Smooth muscle cell (in vitro differentiated cells): ENCODE measurements at regions not wholly inside any gene's neighbourhood (a gene's known extent, or its start where the extent isn't known, plus 50 kb on each side); places are given as distances from the start of the nearest gene placed in this dataset.

Source experiments
- DNase-seq: peaks from one replicate; lab custom pipeline; 2025; ENCODE audit not compliant: unreplicated experiment; lab: John Stamatoyannopoulos, UW
- H2AFZ ChIP-seq: fragments of 200-600 bp; sonication (generic); 2 replicates; pipeline ENCODE4 v1.6.0; 2016; ENCODE audit warnings: antibody characterized with exemption, low read depth, mild to moderate bottlenecking
- H3F3A ChIP-seq: fragments of 200-600 bp; sonication (generic); 2 replicates; pipeline ENCODE4 v1.6.0; 2017; ENCODE audit warnings: antibody characterized with exemption, low read depth
- H3K27ac ChIP-seq: fragments of 200-600 bp; sonication (generic); 2 replicates; pipeline ENCODE4 v1.5.1; 2016; ENCODE audit warnings: low read depth, mild to moderate bottlenecking
- H3K27me3 ChIP-seq: fragments of 200-600 bp; sonication (generic); 2 replicates; pipeline ENCODE4 v1.6.1; 2016; ENCODE audit warnings: low read depth, mild to moderate bottlenecking
- H3K36me3 ChIP-seq: fragments of 200-600 bp; sonication (generic); 2 replicates; pipeline ENCODE4 v1.5.1; 2016; ENCODE audit warnings: low read depth
- H3K4me1 ChIP-seq: fragments of 200-600 bp; sonication (generic); 2 replicates; pipeline ENCODE4 v1.5.1; 2016; ENCODE audit warnings: low read depth
- H3K4me2 ChIP-seq: fragments of 200-600 bp; sonication (generic); 2 replicates; pipeline ENCODE4 v1.6.0; 2016; ENCODE audit warnings: mild to moderate bottlenecking
- H3K4me3 ChIP-seq: fragments of 200-600 bp; sonication (generic); 2 replicates; pipeline ENCODE4 v1.5.1; 2016; ENCODE audit warnings: mild to moderate bottlenecking
- H3K79me2 ChIP-seq: fragments of 200-600 bp; sonication (generic); 2 replicates; pipeline ENCODE4 v1.6.0; 2016; ENCODE audit warnings: low read depth, mild to moderate bottlenecking
- H3K9ac ChIP-seq: fragments of 200-600 bp; sonication (generic); 2 replicates; pipeline ENCODE4 v1.6.0; 2016; ENCODE audit warnings: low read depth
- H3K9me3 ChIP-seq: fragments of 200-600 bp; sonication (generic); replicated peaks from 2 replicates; pipeline ENCODE4 v1.5.1; 2016; ENCODE audit warnings: low read depth
- H4K20me1 ChIP-seq: fragments of 200-600 bp; sonication (generic); 2 replicates; pipeline ENCODE4 v1.6.0; 2016; ENCODE audit warnings: low read depth
- WGBS: methylation state at CpG from one replicate; pipeline ENCODE4 v1.1.7; 2016; ENCODE audit warnings: low lambda C conversion rate; 5-methylcytosine and 5-hydroxymethylcytosine counted together
- TF ChIP-seq, protein P1 (sequence below): fragments of 200-600 bp; sonication (generic); IDR thresholded peaks from 2 replicates; pipeline ENCODE4 v1.5.1; 2017; ENCODE audit warnings: borderline replicate concordance, mild to moderate bottlenecking, antibody characterized with exemption; ENCODE audit not compliant: insufficient read depth, poor library complexity, severe bottlenecking

DNA sequence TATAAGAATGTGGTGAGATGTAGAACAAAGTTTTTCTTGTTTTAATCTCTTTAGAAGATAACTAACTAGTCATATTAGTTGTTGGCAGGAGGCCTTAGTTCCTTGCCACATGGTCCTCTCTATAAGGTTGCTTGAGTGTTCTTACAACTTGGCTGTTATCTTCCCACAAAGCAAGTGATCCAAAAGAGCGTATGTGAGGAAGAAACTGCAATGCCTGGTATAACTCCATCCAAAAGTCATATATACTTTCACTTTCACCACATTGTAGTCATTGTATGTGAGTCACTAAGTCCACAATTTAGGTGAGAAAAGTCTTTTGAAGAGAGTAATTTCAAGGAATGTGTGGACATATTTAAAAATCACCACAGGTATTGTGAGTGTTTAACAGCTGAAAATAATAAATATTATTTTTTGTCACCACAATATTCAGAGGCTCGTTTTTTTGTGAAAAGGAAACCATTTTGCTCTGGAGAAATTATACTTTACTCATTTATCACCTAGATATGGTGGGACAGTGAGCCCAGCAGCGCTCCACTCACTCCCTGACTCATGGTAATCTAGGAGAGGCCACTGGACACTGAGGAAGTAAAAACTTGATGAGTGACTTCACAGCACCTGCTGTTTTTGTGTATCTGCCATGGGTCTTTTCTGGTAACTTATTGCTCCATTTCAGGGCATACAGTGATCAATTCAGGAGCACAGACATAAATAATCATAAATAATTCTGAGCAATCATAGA is 369.4 kb upstream of the NDST3 start:
- Histone ChIP-seq H3K36me3 (no peaks in the 10 kb centered on the region), H4K20me1 (no peaks in the 10 kb centered on the region), H3K27ac (no peak overlapping the region), H2AFZ (no peak overlapping the region), H3K27me3 (no peaks in the 10 kb centered on the region), H3K4me2 (no peak overlapping the region), H3K79me2 (no peaks in the 10 kb centered on the region), H3K9me3 (no peaks in the 10 kb centered on the region), H3K4me3 (no peak overlapping the region), H3F3A (no peaks in the 10 kb centered on the region), H3K9ac (no peak overlapping the region), H3K4me1 (no peaks in the 10 kb centered on the region)
- 77% methylated on average over 3 of the region's 3 CpGs for WGBS
- TF ChIP-seq, protein P1, sequence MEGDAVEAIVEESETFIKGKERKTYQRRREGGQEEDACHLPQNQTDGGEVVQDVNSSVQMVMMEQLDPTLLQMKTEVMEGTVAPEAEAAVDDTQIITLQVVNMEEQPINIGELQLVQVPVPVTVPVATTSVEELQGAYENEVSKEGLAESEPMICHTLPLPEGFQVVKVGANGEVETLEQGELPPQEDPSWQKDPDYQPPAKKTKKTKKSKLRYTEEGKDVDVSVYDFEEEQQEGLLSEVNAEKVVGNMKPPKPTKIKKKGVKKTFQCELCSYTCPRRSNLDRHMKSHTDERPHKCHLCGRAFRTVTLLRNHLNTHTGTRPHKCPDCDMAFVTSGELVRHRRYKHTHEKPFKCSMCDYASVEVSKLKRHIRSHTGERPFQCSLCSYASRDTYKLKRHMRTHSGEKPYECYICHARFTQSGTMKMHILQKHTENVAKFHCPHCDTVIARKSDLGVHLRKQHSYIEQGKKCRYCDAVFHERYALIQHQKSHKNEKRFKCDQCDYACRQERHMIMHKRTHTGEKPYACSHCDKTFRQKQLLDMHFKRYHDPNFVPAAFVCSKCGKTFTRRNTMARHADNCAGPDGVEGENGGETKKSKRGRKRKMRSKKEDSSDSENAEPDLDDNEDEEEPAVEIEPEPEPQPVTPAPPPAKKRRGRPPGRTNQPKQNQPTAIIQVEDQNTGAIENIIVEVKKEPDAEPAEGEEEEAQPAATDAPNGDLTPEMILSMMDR = no peak
- DNase-seq = no peak

DNA sequence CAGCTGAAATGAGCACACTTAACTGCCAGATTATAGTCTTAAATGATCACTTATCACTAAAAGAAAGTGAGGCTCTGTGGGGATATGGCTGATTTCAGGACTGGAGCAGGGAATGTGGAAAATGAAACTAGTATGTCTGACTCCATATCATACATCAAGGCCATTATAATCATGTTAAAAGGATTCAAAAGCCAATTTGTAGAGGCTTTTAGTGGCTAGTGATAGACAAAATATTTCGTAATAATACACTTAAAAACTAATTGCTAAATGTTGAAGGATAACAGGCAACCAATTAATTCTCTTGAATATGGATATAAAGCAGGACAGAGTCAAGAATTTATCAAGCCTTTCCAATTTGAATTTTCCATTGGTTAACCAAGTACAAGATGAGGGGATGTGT is 358.1 kb upstream of the NDST3 start:
- H3K4me3 ChIP-seq = no peak overlapping the region
- no peaks in the 10 kb centered on the region for H3K9me3 ChIP-seq
- H3K9ac ChIP-seq = no peak overlapping the region
- no peaks in the 10 kb centered on the region for H3F3A ChIP-seq
- no peak overlapping the region for H3K27ac ChIP-seq
- H2AFZ ChIP-seq = peak overlapping the region; percentile 57
- no peaks in the 10 kb centered on the region for H4K20me1 ChIP-seq
- H3K27me3 ChIP-seq = no peaks in the 10 kb centered on the region
- H3K4me1 ChIP-seq = no peaks in the 10 kb centered on the region
- H3K79me2 ChIP-seq = no peaks in the 10 kb centered on the region
- TF ChIP-seq, protein P1 = no peak
- no peak for DNase-seq
- H3K36me3 ChIP-seq = no peaks in the 10 kb centered on the region
- 42% methylated on average over 1 of the region's 1 CpG for WGBS
- H3K4me2 ChIP-seq = no peak overlapping the region

DNA sequence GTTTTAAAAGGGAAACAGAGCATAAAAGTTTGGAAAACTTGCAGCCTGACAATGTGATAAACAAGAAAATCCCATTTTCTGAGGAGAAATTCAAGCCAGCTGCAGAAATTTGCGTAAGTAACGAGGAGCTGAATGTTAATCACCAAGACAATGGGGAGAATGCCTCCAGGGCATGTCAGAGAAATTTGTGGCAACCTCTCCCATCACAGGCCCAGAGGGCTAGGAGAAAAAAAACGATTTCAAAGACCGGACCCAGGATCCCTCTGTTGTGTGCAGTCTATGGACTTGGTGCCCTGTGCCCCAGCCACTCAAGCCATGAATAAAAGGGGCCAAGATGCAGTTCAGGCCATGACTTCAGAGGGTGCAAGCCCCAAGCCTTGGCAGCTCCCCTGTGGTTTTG is 355.4 kb upstream of the NDST3 start:
- H3F3A ChIP-seq = no peaks in the 10 kb centered on the region
- H3K79me2 ChIP-seq = no peaks in the 10 kb centered on the region
- no peaks in the 10 kb centered on the region for H3K27me3 ChIP-seq
- H3K4me1 ChIP-seq = no peaks in the 10 kb centered on the region
- no peaks in the 10 kb centered on the region for H3K9me3 ChIP-seq
- no peaks in the 10 kb centered on the region for H4K20me1 ChIP-seq
- H3K4me2 ChIP-seq = no peak overlapping the region
- no peaks in the 10 kb centered on the region for H3K36me3 ChIP-seq
- WGBS = 90% methylated on average over 4 of the region's 4 CpGs
- no peak overlapping the region for H2AFZ ChIP-seq
- no peak overlapping the region for H3K27ac ChIP-seq
- no peak overlapping the region for H3K4me3 ChIP-seq
- H3K9ac ChIP-seq = no peak overlapping the region
- TF ChIP-seq, protein P1 = no peak
- DNase-seq = no peak
